Stimulated activated naive CD8-positive, alpha-beta T cell treated with anti-CD3 and anti-CD28 coated beads, Interleukin-15, amount 100 ng/mL, for 72 hours (primary cell): ENCODE measurements at regions not wholly inside any gene's neighbourhood (a gene's known extent, or its start where the extent isn't known, plus 50 kb on each side); places are given as distances from the start of the nearest gene placed in this dataset.

ENCODE experiments used
- ATAC-seq: fragments of 150-1000 bp; cut with Tn5 transposase; 2 replicates; pipeline ENCODE4 v1.10.0; 2021; ENCODE audit warnings: mild to moderate bottlenecking, moderate library complexity
- DNase-seq, 2 donors: peaks; one replicate each; pipeline ENCODE4 v3.0.0; 2021 to 2022
- H3K27ac Mint-ChIP-seq, 2 donors: one replicate each; pipeline ENCODE4 v1.8.0; 2022; ENCODE audit warnings: mild to moderate bottlenecking in 2 of 2, mixed read lengths in 2 of 2, moderate library complexity in 2 of 2
- H3K27me3 Mint-ChIP-seq: one replicate; pipeline ENCODE4 v1.8.0; 2022; ENCODE audit warnings: mixed read lengths
- H3K4me1 Mint-ChIP-seq: one replicate; pipeline ENCODE4 v1.8.0; 2022; ENCODE audit warnings: mild to moderate bottlenecking, mixed read lengths
- H3K4me3 Mint-ChIP-seq, 2 donors: one replicate each; pipeline ENCODE4 v1.8.0; 2022; ENCODE audit warnings: mild to moderate bottlenecking in 2 of 2, mixed read lengths in 2 of 2, moderate library complexity in 1 of 2
- H3K9me3 Mint-ChIP-seq, 2 donors: one replicate each; pipeline ENCODE4 v1.8.0; 2022; ENCODE audit warnings: mixed read lengths in 2 of 2

- Mint-ChIP-seq H3K27ac (no peak overlapping the region), H3K4me3 (no peak overlapping the region), H3K9me3 (no peaks in the 10 kb centered on the region)
These were observed 173.9 kb downstream of the HERPUD2 start for GRCh38 chr7:35520810-35521625.

GRCh38 chr7:35519971-35520809 is 174.7 kb downstream of the HERPUD2 start:
- Mint-ChIP-seq H3K27ac (no peak overlapping the region), H3K9me3 (no peaks in the 10 kb centered on the region), H3K27me3 (peaks cover 27% of the 10 kb centered on the region), H3K4me1 (peaks cover 7% of the 10 kb centered on the region), H3K4me3 (no peak overlapping the region)
- peak; percentile 77 for ATAC-seq
- peak; percentile 58 for DNase-seq

More at GRCh38 chr7:35520810-35521625, 173.9 kb downstream of the HERPUD2 start:
- Mint-ChIP-seq H3K27me3 (peaks cover 27% of the 10 kb centered on the region), H3K4me1 (peaks cover 7% of the 10 kb centered on the region)
- DNase-seq (no peak), ATAC-seq (no peak)

GRCh38 chr7:35518767-35519166 is 176.2 kb downstream of the HERPUD2 start:
- H3K9me3 Mint-ChIP-seq: no peaks in the 10 kb centered on the region

GRCh38 chr7:35516498-35516897 is 178.4 kb downstream of the HERPUD2 start:
- ATAC-seq (no peak), DNase-seq (no peak)
- Mint-ChIP-seq H3K4me1 (peaks cover 7% of the 10 kb centered on the region), H3K27ac (no peak overlapping the region), H3K9me3 (no peaks in the 10 kb centered on the region), H3K27me3 (peaks cover 13% of the 10 kb centered on the region), H3K4me3 (no peak overlapping the region)

More at GRCh38 chr7:35518767-35519166, 176.2 kb downstream of the HERPUD2 start:
- Mint-ChIP-seq H3K27ac (no peak overlapping the region), H3K4me1 (peaks cover 7% of the 10 kb centered on the region), H3K27me3 (peaks cover 22% of the 10 kb centered on the region), H3K4me3 (no peak overlapping the region)
- no peak for ATAC-seq
- DNase-seq: no peak

- H3K4me3 Mint-ChIP-seq: no peak overlapping the region
- peaks cover 9% of the 10 kb centered on the region for H3K27me3 Mint-ChIP-seq
- no peaks in the 10 kb centered on the region for H3K4me1 Mint-ChIP-seq
- H3K27ac Mint-ChIP-seq: no peak overlapping the region
- no peak for ATAC-seq
- DNase-seq: no peak
- no peaks in the 10 kb centered on the region for H3K9me3 Mint-ChIP-seq
These were observed 181.1 kb downstream of the HERPUD2 start for GRCh38 chr7:35513828-35514227.

GRCh38 chr7:35513195-35513594 is 181.7 kb downstream of the HERPUD2 start:
- ATAC-seq (no peak), DNase-seq (no peak)
- no peaks in the 10 kb centered on the region for H3K9me3 Mint-ChIP-seq
- H3K27me3 Mint-ChIP-seq: peaks cover 9% of the 10 kb centered on the region
- no peak overlapping the region for H3K4me3 Mint-ChIP-seq
- H3K27ac Mint-ChIP-seq: no peak overlapping the region
- H3K4me1 Mint-ChIP-seq: no peaks in the 10 kb centered on the region

GRCh38 chr7:35512716-35513115 is 182.2 kb downstream of the HERPUD2 start:
- no peaks in the 10 kb centered on the region for H3K9me3 Mint-ChIP-seq
- H3K4me3 Mint-ChIP-seq: no peak overlapping the region
- no peak overlapping the region for H3K27ac Mint-ChIP-seq
- no peaks in the 10 kb centered on the region for H3K4me1 Mint-ChIP-seq
- no peak for ATAC-seq
- H3K27me3 Mint-ChIP-seq: peaks cover 9% of the 10 kb centered on the region
- DNase-seq: no peak

GRCh38 chr7:35508623-35509400 is 186.1 kb downstream of the HERPUD2 start:
- DNase-seq: no peak
- H3K9me3 Mint-ChIP-seq: no peaks in the 10 kb centered on the region
- ATAC-seq: peak; percentile 19
- H3K4me3 Mint-ChIP-seq: no peak overlapping the region
- H3K4me1 Mint-ChIP-seq: no peaks in the 10 kb centered on the region
- H3K27me3 Mint-ChIP-seq: peaks cover 9% of the 10 kb centered on the region
- no peak overlapping the region for H3K27ac Mint-ChIP-seq

- Mint-ChIP-seq H3K4me3 (no peak overlapping the region), H3K4me1 (no peaks in the 10 kb centered on the region), H3K27me3 (no peaks in the 10 kb centered on the region), H3K9me3 (no peaks in the 10 kb centered on the region), H3K27ac (no peak overlapping the region)
- ATAC-seq (no peak), DNase-seq (no peak)
These were observed 189.9 kb downstream of the HERPUD2 start for GRCh38 chr7:35505066-35505465.

- ATAC-seq (no peak), DNase-seq (no peak)
- H3K4me3 Mint-ChIP-seq: no peak overlapping the region
- H3K27ac Mint-ChIP-seq: no peak overlapping the region
- no peaks in the 10 kb centered on the region for H3K4me1 Mint-ChIP-seq
- H3K27me3 Mint-ChIP-seq: peaks cover 3% of the 10 kb centered on the region
- no peaks in the 10 kb centered on the region for H3K9me3 Mint-ChIP-seq
These were observed 190.6 kb downstream of the HERPUD2 start for GRCh38 chr7:35504365-35504764.

- no peaks in the 10 kb centered on the region for H3K9me3 Mint-ChIP-seq
- H3K4me1 Mint-ChIP-seq: no peaks in the 10 kb centered on the region
- peaks cover 24% of the 10 kb centered on the region for H3K27me3 Mint-ChIP-seq
- H3K4me3 Mint-ChIP-seq: no peak overlapping the region
- no peak overlapping the region for H3K27ac Mint-ChIP-seq
- no peak for ATAC-seq
- no peak for DNase-seq
These were observed 193.3 kb downstream of the HERPUD2 start for GRCh38 chr7:35501681-35502080.

- H3K27me3 Mint-ChIP-seq: peaks cover 24% of the 10 kb centered on the region
These were observed 195.7 kb downstream of the HERPUD2 start for GRCh38 chr7:35499226-35499625.

GRCh38 chr7:35498416-35498815 is 196.5 kb downstream of the HERPUD2 start:
- no peak for ATAC-seq
- H3K27me3 Mint-ChIP-seq: peaks cover 24% of the 10 kb centered on the region
- no peak overlapping the region for H3K4me3 Mint-ChIP-seq
- no peaks in the 10 kb centered on the region for H3K4me1 Mint-ChIP-seq
- H3K27ac Mint-ChIP-seq: no peak overlapping the region
- no peak for DNase-seq
- no peaks in the 10 kb centered on the region for H3K9me3 Mint-ChIP-seq

More at GRCh38 chr7:35499226-35499625, 195.7 kb downstream of the HERPUD2 start:
- Mint-ChIP-seq H3K4me3 (no peak overlapping the region), H3K4me1 (no peaks in the 10 kb centered on the region), H3K9me3 (no peaks in the 10 kb centered on the region), H3K27ac (no peak overlapping the region)
- ATAC-seq: no peak
- no peak for DNase-seq

GRCh38 chr7:35495844-35496243 is 199.1 kb downstream of the HERPUD2 start:
- peaks cover 24% of the 10 kb centered on the region for H3K27me3 Mint-ChIP-seq
- no peaks in the 10 kb centered on the region for H3K9me3 Mint-ChIP-seq
- H3K4me1 Mint-ChIP-seq: no peaks in the 10 kb centered on the region
- no peak overlapping the region for H3K27ac Mint-ChIP-seq
- H3K4me3 Mint-ChIP-seq: no peak overlapping the region
- DNase-seq (no peak), ATAC-seq (no peak)

GRCh38 chr7:35495377-35495776 is 199.6 kb downstream of the HERPUD2 start:
- Mint-ChIP-seq H3K9me3 (no peaks in the 10 kb centered on the region), H3K27me3 (peaks cover 24% of the 10 kb centered on the region), H3K27ac (no peak overlapping the region), H3K4me3 (no peak overlapping the region), H3K4me1 (no peaks in the 10 kb centered on the region)
- DNase-seq: no peak
- ATAC-seq: no peak
